HEK293 (cell line): ENCODE measurements at regions not wholly inside any gene's neighbourhood (a gene's known extent, or its start where the extent isn't known, plus 50 kb on each side); places are given as distances from the start of the nearest gene placed in this dataset.
A peak's percentile ranks its signal among the peaks of the same experiment; 100 is the strongest.

Experiments
- CTCF ChIA-PET: fragments of 350-600 bp; formaldehyde crosslinking; extraction: SDS; loops from one replicate; lab custom pipeline; 2021; ENCODE audit warnings: antibody characterized with exemption; lab: Yijun Ruan, JAX
- POLR2A ChIA-PET: fragments of 300-600 bp; formaldehyde crosslinking; extraction: SDS; loops from one replicate; lab custom pipeline; 2020; ENCODE audit warnings: antibody characterized with exemption, inconsistent platforms; lab: Yijun Ruan, JAX
- H3K27ac ChIP-seq: fragments of 200-500 bp; sonication (Bioruptor generic); 2 replicates; pipeline ENCODE4 v1.5.1; 2014; ENCODE audit warnings: low read depth, low read length, control low read depth, inconsistent platforms; ENCODE audit errors: extremely low read depth
- H3K36me3 ChIP-seq, 2 experiments: fragments of 200-500 bp in 1 of 2; sonication (Bioruptor generic) in 1 of 2; 1 replicate in 1 of 2; 2 replicates in 1 of 2; pipeline ENCODE4 v1.5.1; 2014 to 2017; ENCODE audit warnings: inconsistent platforms in 2 of 2, low read length in 2 of 2; ENCODE audit not compliant: control insufficient read depth in 2 of 2, insufficient read depth in 1 of 2
- H3K4me1 ChIP-seq: fragments of 200-500 bp; sonication (Bioruptor generic); 2 replicates; pipeline ENCODE4 v1.5.1; 2014; ENCODE audit warnings: mild to moderate bottlenecking, low read length, inconsistent platforms; ENCODE audit not compliant: control insufficient read depth, insufficient read depth
- H3K4me3 ChIP-seq: 2 replicates; pipeline ENCODE4 v1.5.1; 2011; ENCODE audit warnings: low read depth, mild to moderate bottlenecking, control low read depth, low read length, moderate library complexity
- H3K9me3 ChIP-seq: fragments of 200-500 bp; sonication (Bioruptor generic); 2 replicates; pipeline ENCODE4 v1.5.1; 2014; ENCODE audit warnings: low read depth, low read length, inconsistent platforms; ENCODE audit not compliant: control insufficient read depth, insufficient read depth
- BCL11A ChIP-seq: fragments of 450-650 bp; formaldehyde crosslinking; IDR thresholded peaks from 2 replicates; pipeline ENCODE4 v1.5.1; 2016; ENCODE audit warnings: low read depth, missing biosample characterization, missing genetic modification characterization
- EGR2 ChIP-seq: fragments of 450-650 bp; formaldehyde crosslinking; IDR thresholded peaks from 2 replicates; pipeline ENCODE4 v1.5.1; 2016; ENCODE audit warnings: low read depth, missing biosample characterization, missing genetic modification characterization
- FEZF1 ChIP-seq: fragments of 450-650 bp; formaldehyde crosslinking; IDR thresholded peaks from 2 replicates; pipeline ENCODE4 v1.5.1; 2016; ENCODE audit warnings: missing biosample characterization, missing genetic modification characterization
- PRDM1 ChIP-seq: fragments of 450-650 bp; formaldehyde crosslinking; IDR thresholded peaks from 2 replicates; pipeline ENCODE4; 2016; ENCODE audit warnings: missing biosample characterization, missing genetic modification characterization
- WT1 ChIP-seq: fragments of 450-650 bp; formaldehyde crosslinking; IDR thresholded peaks from 2 replicates; pipeline ENCODE4 v1.5.1; 2016; ENCODE audit warnings: missing biosample characterization, missing genetic modification characterization
- ZNF132 ChIP-seq: fragments of 450-650 bp; formaldehyde crosslinking; IDR thresholded peaks from 2 replicates; pipeline ENCODE4 v1.5.1; 2017; ENCODE audit warnings: missing biosample characterization, missing genetic modification characterization, borderline replicate concordance
- ZNF148 ChIP-seq: fragments of 450-650 bp; formaldehyde crosslinking; IDR thresholded peaks from 2 replicates; pipeline ENCODE4 v1.5.0; 2017; ENCODE audit warnings: missing biosample characterization, missing genetic modification characterization, borderline replicate concordance
- ZNF211 ChIP-seq: fragments of 450-650 bp; formaldehyde crosslinking; IDR thresholded peaks from 2 replicates; pipeline ENCODE4 v1.5.1; 2016; ENCODE audit warnings: low read depth, missing biosample characterization, missing genetic modification characterization
- ZNF239 ChIP-seq: fragments of 450-650 bp; formaldehyde crosslinking; IDR thresholded peaks from 2 replicates; pipeline ENCODE4 v1.5.1; 2016; ENCODE audit warnings: missing biosample characterization, missing genetic modification characterization
- ZNF561 ChIP-seq: fragments of 450-650 bp; IDR thresholded peaks from 2 replicates; pipeline ENCODE4 v1.5.1; 2018; ENCODE audit warnings: missing biosample characterization, missing genetic modification characterization, borderline replicate concordance
- ZNF76 ChIP-seq: fragments of 450-650 bp; formaldehyde crosslinking; IDR thresholded peaks from 2 replicates; pipeline ENCODE4; 2016; ENCODE audit warnings: low read depth, missing biosample characterization, missing genetic modification characterization, borderline replicate concordance
- ZNF768 ChIP-seq: fragments of 450-650 bp; formaldehyde crosslinking; IDR thresholded peaks from 2 replicates; pipeline ENCODE4 v1.5.1; 2018; ENCODE audit warnings: missing biosample characterization, mild to moderate bottlenecking, missing genetic modification characterization
- ZNF830 ChIP-seq: fragments of 450-650 bp; IDR thresholded peaks from 2 replicates; pipeline ENCODE4 v1.5.0; 2018; ENCODE audit warnings: missing biosample characterization, missing genetic modification characterization, low read depth, mild to moderate bottlenecking, moderate library complexity
- TF ChIP-seq, protein P1 (sequence below): fragments of 450-650 bp; formaldehyde crosslinking; IDR thresholded peaks from 2 replicates; pipeline ENCODE4 v1.5.1; 2016; ENCODE audit warnings: missing biosample characterization, missing genetic modification characterization, borderline replicate concordance
- TF ChIP-seq, protein P2 (sequence below): IDR thresholded peaks from 2 replicates; pipeline ENCODE4 v1.6.1; 2011; ENCODE audit warnings: mild to moderate bottlenecking, low read depth, low read length, borderline replicate concordance
- TF ChIP-seq, protein P3 (sequence below): fragments of 450-650 bp; formaldehyde crosslinking; IDR thresholded peaks from 2 replicates; pipeline ENCODE4 v1.5.1; 2016; ENCODE audit warnings: missing biosample characterization, missing genetic modification characterization
- TF ChIP-seq, protein P4 (sequence below): fragments of 450-650 bp; formaldehyde crosslinking; IDR thresholded peaks from 2 replicates; pipeline ENCODE4 v1.5.1; 2016; ENCODE audit warnings: missing biosample characterization, missing genetic modification characterization

- ChIA-PET CTCF (interaction anchor here (0.6 to 1.3 kb wide), 2 partner anchors 16 to 538 kb away, joined by 3 to 6 read pairs; no protein-coding TSS in a partner anchor), POLR2A (interaction anchor here (1.6 kb wide), 1 partner anchor 15 kb away, joined by 4 read pairs; no protein-coding TSS in a partner anchor)
- H3K4me3 ChIP-seq: no peak overlapping the region
- H3K27ac ChIP-seq: no peak overlapping the region
- TF ChIP-seq ZNF830 (tag by site-specific recombination): no peak
- no peak for TF ChIP-seq BCL11A (tag by site-specific recombination)
- no peak for TF ChIP-seq ZNF239 (tag by site-specific recombination)
- TF ChIP-seq EGR2 (tag by site-specific recombination): no peak
- TF ChIP-seq WT1: no peak
- no peak for TF ChIP-seq ZNF211 (tag by site-specific recombination)
- TF ChIP-seq, protein P1, sequence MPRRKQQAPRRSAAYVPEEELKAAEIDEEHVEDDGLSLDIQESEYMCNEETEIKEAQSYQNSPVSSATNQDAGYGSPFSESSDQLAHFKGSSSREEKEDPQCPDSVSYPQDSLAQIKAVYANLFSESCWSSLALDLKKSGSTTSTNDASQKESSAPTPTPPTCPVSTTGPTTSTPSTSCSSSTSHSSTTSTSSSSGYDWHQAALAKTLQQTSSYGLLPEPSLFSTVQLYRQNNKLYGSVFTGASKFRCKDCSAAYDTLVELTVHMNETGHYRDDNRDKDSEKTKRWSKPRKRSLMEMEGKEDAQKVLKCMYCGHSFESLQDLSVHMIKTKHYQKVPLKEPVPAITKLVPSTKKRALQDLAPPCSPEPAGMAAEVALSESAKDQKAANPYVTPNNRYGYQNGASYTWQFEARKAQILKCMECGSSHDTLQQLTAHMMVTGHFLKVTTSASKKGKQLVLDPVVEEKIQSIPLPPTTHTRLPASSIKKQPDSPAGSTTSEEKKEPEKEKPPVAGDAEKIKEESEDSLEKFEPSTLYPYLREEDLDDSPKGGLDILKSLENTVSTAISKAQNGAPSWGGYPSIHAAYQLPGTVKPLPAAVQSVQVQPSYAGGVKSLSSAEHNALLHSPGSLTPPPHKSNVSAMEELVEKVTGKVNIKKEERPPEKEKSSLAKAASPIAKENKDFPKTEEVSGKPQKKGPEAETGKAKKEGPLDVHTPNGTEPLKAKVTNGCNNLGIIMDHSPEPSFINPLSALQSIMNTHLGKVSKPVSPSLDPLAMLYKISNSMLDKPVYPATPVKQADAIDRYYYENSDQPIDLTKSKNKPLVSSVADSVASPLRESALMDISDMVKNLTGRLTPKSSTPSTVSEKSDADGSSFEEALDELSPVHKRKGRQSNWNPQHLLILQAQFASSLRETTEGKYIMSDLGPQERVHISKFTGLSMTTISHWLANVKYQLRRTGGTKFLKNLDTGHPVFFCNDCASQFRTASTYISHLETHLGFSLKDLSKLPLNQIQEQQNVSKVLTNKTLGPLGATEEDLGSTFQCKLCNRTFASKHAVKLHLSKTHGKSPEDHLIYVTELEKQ (tag by site-specific recombination): no peak
- TF ChIP-seq, protein P2, sequence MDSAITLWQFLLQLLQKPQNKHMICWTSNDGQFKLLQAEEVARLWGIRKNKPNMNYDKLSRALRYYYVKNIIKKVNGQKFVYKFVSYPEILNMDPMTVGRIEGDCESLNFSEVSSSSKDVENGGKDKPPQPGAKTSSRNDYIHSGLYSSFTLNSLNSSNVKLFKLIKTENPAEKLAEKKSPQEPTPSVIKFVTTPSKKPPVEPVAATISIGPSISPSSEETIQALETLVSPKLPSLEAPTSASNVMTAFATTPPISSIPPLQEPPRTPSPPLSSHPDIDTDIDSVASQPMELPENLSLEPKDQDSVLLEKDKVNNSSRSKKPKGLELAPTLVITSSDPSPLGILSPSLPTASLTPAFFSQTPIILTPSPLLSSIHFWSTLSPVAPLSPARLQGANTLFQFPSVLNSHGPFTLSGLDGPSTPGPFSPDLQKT: no peak
- TF ChIP-seq FEZF1 (tag by site-specific recombination): no peak
- TF ChIP-seq, protein P3, sequence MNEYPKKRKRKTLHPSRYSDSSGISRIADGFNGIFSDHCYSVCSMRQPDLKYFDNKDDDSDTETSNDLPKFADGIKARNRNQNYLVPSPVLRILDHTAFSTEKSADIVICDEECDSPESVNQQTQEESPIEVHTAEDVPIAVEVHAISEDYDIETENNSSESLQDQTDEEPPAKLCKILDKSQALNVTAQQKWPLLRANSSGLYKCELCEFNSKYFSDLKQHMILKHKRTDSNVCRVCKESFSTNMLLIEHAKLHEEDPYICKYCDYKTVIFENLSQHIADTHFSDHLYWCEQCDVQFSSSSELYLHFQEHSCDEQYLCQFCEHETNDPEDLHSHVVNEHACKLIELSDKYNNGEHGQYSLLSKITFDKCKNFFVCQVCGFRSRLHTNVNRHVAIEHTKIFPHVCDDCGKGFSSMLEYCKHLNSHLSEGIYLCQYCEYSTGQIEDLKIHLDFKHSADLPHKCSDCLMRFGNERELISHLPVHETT (tag by site-specific recombination): no peak
- TF ChIP-seq ZNF148 (tag by site-specific recombination): no peak
- TF ChIP-seq ZNF76: no peak
- TF ChIP-seq, all 188 proteins: peak for 0
- Histone ChIP-seq H3K36me3 (no peaks in the 10 kb centered on the region), H3K4me1 (no peaks in the 10 kb centered on the region), H3K9me3 (no peaks in the 10 kb centered on the region)
These were observed 54.3 kb upstream of the CREB3L1 start for GRCh38 chr11:46223252-46223513.

DNA sequence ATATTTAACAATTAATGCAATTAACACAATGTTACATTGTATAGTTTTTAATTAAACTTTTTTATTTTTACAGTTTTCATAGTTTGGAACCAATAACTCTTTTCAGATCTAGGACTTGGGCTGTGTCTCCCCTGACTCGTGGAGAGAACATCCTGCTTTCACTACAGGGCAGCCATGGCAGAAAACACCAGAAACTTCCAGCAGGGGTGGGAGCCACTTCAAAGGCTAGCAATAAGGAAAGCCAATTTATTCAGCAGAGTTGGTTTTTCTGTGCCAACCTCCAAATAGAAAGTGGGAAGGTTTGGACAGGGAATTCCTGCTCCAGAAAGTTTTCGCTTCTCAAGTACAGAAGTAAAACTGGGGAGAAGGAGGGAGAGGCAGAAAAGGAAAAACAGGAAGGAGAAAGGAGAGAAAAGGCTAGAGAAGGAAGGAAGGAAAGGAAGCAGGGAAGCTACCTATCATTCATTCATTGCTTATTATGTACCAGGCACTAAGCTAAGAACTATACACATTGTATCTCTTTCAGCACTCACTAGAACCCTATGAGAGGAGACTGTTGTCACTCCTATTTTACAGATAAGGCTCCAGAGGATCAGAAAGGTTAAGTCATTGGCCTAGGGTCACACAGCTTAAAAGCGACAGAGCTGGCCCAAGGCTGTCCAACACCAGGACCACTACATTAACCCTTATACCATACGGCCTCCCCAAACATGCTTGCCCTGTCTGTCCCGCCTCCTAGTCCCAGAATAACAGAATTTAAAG, 54.8 kb upstream of the CREB3L1 start:
- no peak overlapping the region for H3K27ac ChIP-seq

More for the DNA sequence above, 54.8 kb upstream of the CREB3L1 start:
- no peak overlapping the region for H3K4me3 ChIP-seq
- ChIA-PET CTCF (interaction anchor here (0.6 to 1.3 kb wide), 2 partner anchors 17 to 87 kb away, joined by 3 to 6 read pairs; no protein-coding TSS in a partner anchor), POLR2A (interaction anchor here (1.6 kb wide), 1 partner anchor 16 kb away, joined by 4 read pairs; no protein-coding TSS in a partner anchor)
- TF ChIP-seq ZNF561 (tag by site-specific recombination) (peak; percentile 51; the same call in 1 of the 2 replicates), PRDM1 (tag by site-specific recombination) (peak; percentile 92), ZNF768 (tag by site-specific recombination) (peak; percentile 56; the same call in 1 of the 2 replicates), ZNF132 (tag by site-specific recombination) (no peak)
- TF ChIP-seq, protein P4, sequence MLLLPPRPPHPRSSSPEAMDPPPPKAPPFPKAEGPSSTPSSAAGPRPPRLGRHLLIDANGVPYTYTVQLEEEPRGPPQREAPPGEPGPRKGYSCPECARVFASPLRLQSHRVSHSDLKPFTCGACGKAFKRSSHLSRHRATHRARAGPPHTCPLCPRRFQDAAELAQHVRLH (tag by site-specific recombination): no peak
- no peaks in the 10 kb centered on the region for H3K4me1 ChIP-seq
- no peaks in the 10 kb centered on the region for H3K36me3 ChIP-seq
- no peaks in the 10 kb centered on the region for H3K9me3 ChIP-seq
